Stimulated activated CD8-positive, alpha-beta memory T cell treated with anti-CD3 and anti-CD28 coated beads, Interleukin-4, amount 100 ng/mL, for 24 hours (primary cell): ENCODE measurements at regions not wholly inside any gene's neighbourhood (a gene's known extent, or its start where the extent isn't known, plus 50 kb on each side); places are given as distances from the start of the nearest gene placed in this dataset.

Source experiments
- DNase-seq: peaks from one replicate; pipeline ENCODE4 v3.0.0-alpha.2; 2020; ENCODE audit warnings: low read depth

GRCh38 chr2:80854831-80855230, 550.3 kb upstream of the LRRTM1 start:
- DNase-seq, result no peak

- DNase-seq, result no peak
These were observed 548.2 kb upstream of the LRRTM1 start for GRCh38 chr2:80852808-80853139.

- no peak for DNase-seq
These were observed 547.7 kb upstream of the LRRTM1 start for GRCh38 chr2:80852079-80852807.

- DNase-seq, result no peak
These were observed 526.3 kb upstream of the LRRTM1 start for GRCh38 chr2:80830891-80831290.

GRCh38 chr2:80822999-80823398, 518.4 kb upstream of the LRRTM1 start:
- DNase-seq, result no peak

- DNase-seq, result no peak
These were observed 510.7 kb upstream of the LRRTM1 start for GRCh38 chr2:80815259-80815658.

GRCh38 chr2:80786584-80786983, 482.0 kb upstream of the LRRTM1 start:
- DNase-seq, result no peak

GRCh38 chr2:80778704-80779103, 474.2 kb upstream of the LRRTM1 start:
- DNase-seq, result no peak

- DNase-seq, result no peak
These were observed 444.0 kb upstream of the LRRTM1 start for GRCh38 chr2:80748592-80748991.

- DNase-seq, result no peak
These were observed 432.5 kb upstream of the LRRTM1 start for GRCh38 chr2:80737047-80737446.

GRCh38 chr2:80725001-80725400, 420.4 kb upstream of the LRRTM1 start:
- no peak for DNase-seq

- no peak for DNase-seq
These were observed 418.3 kb upstream of the LRRTM1 start for GRCh38 chr2:80722803-80723202.

- DNase-seq, result no peak
These were observed 415.1 kb upstream of the LRRTM1 start for GRCh38 chr2:80719607-80720006.

GRCh38 chr2:80715433-80715832, 410.9 kb upstream of the LRRTM1 start:
- DNase-seq, result no peak

GRCh38 chr2:80711915-80712314, 407.4 kb upstream of the LRRTM1 start:
- DNase-seq, result no peak

- DNase-seq, result no peak
These were observed 402.4 kb upstream of the LRRTM1 start for GRCh38 chr2:80706951-80707350.

- no peak for DNase-seq
These were observed 402.0 kb upstream of the LRRTM1 start for GRCh38 chr2:80706541-80706940.

- no peak for DNase-seq
These were observed 399.0 kb upstream of the LRRTM1 start for GRCh38 chr2:80703532-80703931.

GRCh38 chr2:80700961-80701360, 396.4 kb upstream of the LRRTM1 start:
- DNase-seq, result no peak
